Skin epidermis (tissue), 12 donors: ENCODE measurements at regions not wholly inside any gene's neighbourhood (a gene's known extent, or its start where the extent isn't known, plus 50 kb on each side); places are given as distances from the start of the nearest gene placed in this dataset.
A peak's percentile ranks its signal among the peaks of the same experiment; 100 is the strongest.
"Not testable (repeated sequence)": the region's sequence is repeated elsewhere in the genome, so short reads cannot be mapped to it uniquely, and the experiment has no call there.

Experiments used
- H3K27ac ChIP-seq, 21 experiments: fragments of 200-600 bp; sonication (generic) in 11 of 21; one replicate each; pipeline ENCODE4 v1.5.0; 2020; ENCODE audit warnings: mild to moderate bottlenecking in 3 of 21, inconsistent platforms in 2 of 21, moderate library complexity in 2 of 21
- H3K4me3 ChIP-seq, 7 experiments: fragments of 200-600 bp; sonication (generic) in 2 of 7; one replicate each; pipeline ENCODE4 v1.5.0; 2020; ENCODE audit warnings: inconsistent platforms in 2 of 7, mild to moderate bottlenecking in 2 of 7, moderate library complexity in 1 of 7

- not testable (repeated sequence) for H3K27ac ChIP-seq, H3K4me3 ChIP-seq
These were observed 201.3 kb downstream of the LIPI start for GRCh38 chr21:14009238-14009981.

- H3K4me3 ChIP-seq, H3K27ac ChIP-seq: not testable (repeated sequence)
These were observed 202.3 kb downstream of the LIPI start for GRCh38 chr21:14008436-14008835.

- not testable (repeated sequence) for H3K27ac ChIP-seq, H3K4me3 ChIP-seq
These were observed 202.7 kb downstream of the LIPI start for GRCh38 chr21:14008006-14008405.

GRCh38 chr21:14006144-14006543, 204.6 kb downstream of the LIPI start:
- not testable (repeated sequence) for H3K27ac ChIP-seq, H3K4me3 ChIP-seq

- not testable (repeated sequence) for H3K27ac ChIP-seq, H3K4me3 ChIP-seq
These were observed 223.5 kb downstream of the LIPI start for GRCh38 chr21:13986996-13987958.

- not testable (repeated sequence) for H3K4me3 ChIP-seq, H3K27ac ChIP-seq
These were observed 224.6 kb downstream of the LIPI start for GRCh38 chr21:13985865-13986863.

- H3K27ac ChIP-seq, H3K4me3 ChIP-seq: not testable (repeated sequence)
These were observed 225.5 kb downstream of the LIPI start for GRCh38 chr21:13985137-13985864.

- not testable (repeated sequence) for H3K4me3 ChIP-seq, H3K27ac ChIP-seq
These were observed 226.0 kb downstream of the LIPI start for GRCh38 chr21:13984728-13985127.

- H3K27ac ChIP-seq, H3K4me3 ChIP-seq: not testable (repeated sequence)
These were observed 229.3 kb downstream of the LIPI start for GRCh38 chr21:13981176-13982087.

- not testable (repeated sequence) for H3K27ac ChIP-seq
- H3K4me3 ChIP-seq, result peak overlapping the region in 5 of 7 experiments; percentile 29 to 42 (median 35)
These were observed 230.6 kb downstream of the LIPI start for GRCh38 chr21:13980115-13980662.

GRCh38 chr21:13979608-13980007, 231.1 kb downstream of the LIPI start:
- peak overlapping the region in 5 of 7 experiments; percentile 29 to 42 (median 35) for H3K4me3 ChIP-seq
- H3K27ac ChIP-seq, result not testable (repeated sequence)

- H3K27ac ChIP-seq, H3K4me3 ChIP-seq: not testable (repeated sequence)
These were observed 236.2 kb downstream of the LIPI start for GRCh38 chr21:13974582-13974981.

GRCh38 chr21:13969853-13970252, 240.9 kb downstream of the LIPI start:
- H3K27ac ChIP-seq, H3K4me3 ChIP-seq: not testable (repeated sequence)

- H3K27ac ChIP-seq, H3K4me3 ChIP-seq: not testable (repeated sequence)
These were observed 241.8 kb downstream of the LIPI start for GRCh38 chr21:13969002-13969401.

- not testable (repeated sequence) for H3K27ac ChIP-seq, H3K4me3 ChIP-seq
These were observed 247.5 kb downstream of the LIPI start for GRCh38 chr21:13963259-13963658.

- Histone ChIP-seq H3K4me3 (no peak overlapping the region), H3K27ac (no peak overlapping the region)
These were observed 273.5 kb downstream of the LIPI start for GRCh38 chr21:13937236-13937635.

GRCh38 chr21:13936033-13936937, 274.5 kb downstream of the LIPI start:
- not testable (repeated sequence) for H3K4me3 ChIP-seq, H3K27ac ChIP-seq
